ENCODE measurements at regions not wholly inside any gene's neighbourhood (a gene's known extent, or its start where the extent isn't known, plus 50 kb on each side); places are given as distances from the start of the nearest gene placed in this dataset.

- TF ChIP-seq, protein P1, sequence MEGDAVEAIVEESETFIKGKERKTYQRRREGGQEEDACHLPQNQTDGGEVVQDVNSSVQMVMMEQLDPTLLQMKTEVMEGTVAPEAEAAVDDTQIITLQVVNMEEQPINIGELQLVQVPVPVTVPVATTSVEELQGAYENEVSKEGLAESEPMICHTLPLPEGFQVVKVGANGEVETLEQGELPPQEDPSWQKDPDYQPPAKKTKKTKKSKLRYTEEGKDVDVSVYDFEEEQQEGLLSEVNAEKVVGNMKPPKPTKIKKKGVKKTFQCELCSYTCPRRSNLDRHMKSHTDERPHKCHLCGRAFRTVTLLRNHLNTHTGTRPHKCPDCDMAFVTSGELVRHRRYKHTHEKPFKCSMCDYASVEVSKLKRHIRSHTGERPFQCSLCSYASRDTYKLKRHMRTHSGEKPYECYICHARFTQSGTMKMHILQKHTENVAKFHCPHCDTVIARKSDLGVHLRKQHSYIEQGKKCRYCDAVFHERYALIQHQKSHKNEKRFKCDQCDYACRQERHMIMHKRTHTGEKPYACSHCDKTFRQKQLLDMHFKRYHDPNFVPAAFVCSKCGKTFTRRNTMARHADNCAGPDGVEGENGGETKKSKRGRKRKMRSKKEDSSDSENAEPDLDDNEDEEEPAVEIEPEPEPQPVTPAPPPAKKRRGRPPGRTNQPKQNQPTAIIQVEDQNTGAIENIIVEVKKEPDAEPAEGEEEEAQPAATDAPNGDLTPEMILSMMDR (IDR thresholded peaks at IDR 0.05 in 8 of 11, conservative IDR thresholded peaks at IDR 0.05 in 3 of 11), result no peak
- TF ChIP-seq POLR2A (IDR thresholded peaks at IDR 0.05), result no peak
- no peak for TF ChIP-seq POLR2AphosphoS5 (IDR thresholded peaks at IDR 0.05)
These were observed 66.3 kb downstream of the PTGR3 start for GRCh38 chr18:75142677-75143076.

Measured in spleen (tissue), 7 donors.